ENCODE measurements at regions not wholly inside any gene's neighbourhood (a gene's known extent, or its start where the extent isn't known, plus 50 kb on each side); places are given as distances from the start of the nearest gene placed in this dataset.

- no peak for TF ChIP-seq CTCF (IDR thresholded peaks at IDR 0.05)
- no peak for TF ChIP-seq POLR2A (IDR thresholded peaks at IDR 0.05)
These were observed 228.8 kb downstream of the BUD13 start for GRCh38 chr11:116543911-116544475.
